K562 (cell line): ENCODE measurements at regions not wholly inside any gene's neighbourhood (a gene's known extent, or its start where the extent isn't known, plus 50 kb on each side); places are given as distances from the start of the nearest gene placed in this dataset.

ENCODE experiments used
- ATAC-seq: fragments of 200-7000 bp; cut with Tn5 transposase; 3 replicates; pipeline ENCODE4 v1.9.1; 2020; ENCODE audit warnings: moderate library complexity
- BruUV-seq: library from RNA; stranded (reverse); fragments of 400-500 nt; replicated peaks from 2 replicates; lab custom pipeline; 2021; lab: Mats Ljungman, UMichigan
- CTCF ChIA-PET: fragments of 300-600 bp; formaldehyde crosslinking; extraction: SDS; loops from one replicate; lab custom pipeline; 2021; ENCODE audit warnings: low intra/inter-chr PET ratio; lab: Yijun Ruan, JAX
- POLR2A ChIA-PET: fragments of 300-600, 350-650 bp; sonication (Branson Sonifier 250); formaldehyde crosslinking; extraction: SDS; loops from one replicate; lab custom pipeline; 2021; ENCODE audit warnings: antibody characterized with exemption, inconsistent platforms; lab: Yijun Ruan, JAX
- DNase-seq, 4 experiments: peaks; one replicate each; pipeline versions ENCODE4 v3.0.0 to v3.0.0-alpha.2; 2011 to 2018; ENCODE audit warnings: low spot score in 3 of 4, mixed read lengths in 3 of 4; ENCODE audit errors: extremely low read depth in 1 of 4
- FAIRE-seq: peaks from 2 replicates; lab custom pipeline; 2011; peaks lifted over from hg19 to GRCh38; lab: Jason Lieb, UNC
- H2AFZ ChIP-seq: 2 replicates; pipeline ENCODE4 v1.6.0; 2011; ENCODE audit warnings: low read depth, low read length, control low read depth, inconsistent platforms
- H3K27ac ChIP-seq: fragments of 200-600 bp; 3 replicates; pipeline ENCODE4 v1.8.0; 2011; ENCODE audit warnings: low read depth, mild to moderate bottlenecking, control low read depth, inconsistent platforms, low read length, moderate library complexity, mixed read lengths; ENCODE audit errors: extremely low read depth
- H3K27me3 ChIP-seq, 2 experiments: fragments of 300-600 bp in 1 of 2; 2 replicates in 1 of 2; 3 replicates in 1 of 2; pipeline versions ENCODE4 v1.6.0 to v1.8.0; 2011; ENCODE audit warnings: inconsistent platforms in 2 of 2, low read length in 2 of 2, mild to moderate bottlenecking in 1 of 2, mixed read lengths in 1 of 2, moderate library complexity in 1 of 2; ENCODE audit not compliant: control insufficient read depth in 2 of 2, insufficient read depth in 2 of 2
- H3K36me3 ChIP-seq: fragments of 300-600 bp; 3 replicates; pipeline ENCODE4 v1.8.0; 2011; ENCODE audit warnings: mild to moderate bottlenecking, low read length, inconsistent platforms; ENCODE audit not compliant: control insufficient read depth, insufficient read depth
- H3K4me1 ChIP-seq, 2 experiments: fragments of 200-600 bp in 1 of 2; replicated peaks in 1 of 2; 2 replicates in 1 of 2; 3 replicates in 1 of 2; pipeline versions ENCODE4 v1.5.1 to v1.8.0; 2011; ENCODE audit warnings: inconsistent platforms in 2 of 2, low read length in 2 of 2, mild to moderate bottlenecking in 1 of 2, mixed read lengths in 1 of 2, moderate library complexity in 1 of 2; ENCODE audit not compliant: control insufficient read depth in 2 of 2, insufficient read depth in 2 of 2
- H3K4me2 ChIP-seq: 2 replicates; pipeline ENCODE4 v1.6.1; 2011; ENCODE audit warnings: low read length, control low read depth, inconsistent platforms, mixed read lengths; ENCODE audit not compliant: insufficient read depth
- H3K4me3 ChIP-seq: fragments of 200-600 bp; sonication (generic), shearing (Covaris generic); 2 replicates; pipeline ENCODE4 v1.5.1; 2016; ENCODE audit warnings: control low read depth, inconsistent platforms
- H3K79me2 ChIP-seq: fragments of 200-600 bp; 3 replicates; pipeline ENCODE4 v1.8.0; 2011; ENCODE audit warnings: low read length, inconsistent platforms; ENCODE audit not compliant: control insufficient read depth, insufficient read depth
- H3K9ac ChIP-seq, 2 experiments: 2 replicates each; pipeline versions ENCODE4 v1.6.0 to v1.6.1; 2011; ENCODE audit warnings: low read depth in 2 of 2, low read length in 2 of 2, control low read depth in 1 of 2, inconsistent platforms in 1 of 2, mild to moderate bottlenecking in 1 of 2, mixed read lengths in 1 of 2; ENCODE audit not compliant: insufficient read depth in 1 of 2
- H3K9me1 ChIP-seq: one replicate; pipeline ENCODE4 v1.6.0; 2011; ENCODE audit warnings: inconsistent platforms, mild to moderate bottlenecking, low read length, moderate library complexity; ENCODE audit not compliant: control insufficient read depth, insufficient read depth
- H3K9me3 ChIP-seq: replicated peaks from 2 replicates; pipeline ENCODE4 v1.5.1; 2011; ENCODE audit warnings: low read depth, low read length, inconsistent platforms; ENCODE audit not compliant: control insufficient read depth, insufficient read depth
- H4K20me1 ChIP-seq: replicated peaks from 2 replicates; pipeline ENCODE4 v1.6.1; 2011; ENCODE audit warnings: low read length, inconsistent platforms, mixed read lengths; ENCODE audit not compliant: control insufficient read depth, insufficient read depth
- FOXM1 ChIP-seq, 2 experiments: fragments of 450-650 bp in 1 of 2; sonication (generic) in 1 of 2; formaldehyde crosslinking in 1 of 2; IDR thresholded peaks; 2 replicates each; pipeline versions ENCODE4 v1.6.1 to v1.9.0; 2017 to 2022; ENCODE audit warnings: low read depth in 2 of 2, mild to moderate bottlenecking in 2 of 2, missing genetic modification reagents in 1 of 2, moderate library complexity in 1 of 2
- GABPB1 ChIP-seq: sonication (generic); formaldehyde crosslinking; IDR thresholded peaks from 2 replicates; pipeline ENCODE4 v1.8.0; 2022; ENCODE audit warnings: mild to moderate bottlenecking, missing genetic modification reagents
- HMBOX1 ChIP-seq: sonication (generic); IDR thresholded peaks from 2 replicates; pipeline ENCODE4 v1.6.1; 2016
- KLF16 ChIP-seq: IDR thresholded peaks from 2 replicates; pipeline ENCODE4 v1.6.1; 2016; ENCODE audit warnings: antibody characterized with exemption
- NR2C2 ChIP-seq, 2 experiments: fragments of 200-800 bp in 1 of 2; sonication (Bioruptor generic) in 1 of 2; sonication (generic) in 1 of 2; formaldehyde crosslinking in 1 of 2; IDR thresholded peaks; 2 replicates each; pipeline versions ENCODE4 v1.6.1 to v1.8.0; 2016 to 2022; ENCODE audit warnings: mild to moderate bottlenecking in 1 of 2, missing compliant biosample characterization in 1 of 2, missing genetic modification characterization in 1 of 2, missing genetic modification reagents in 1 of 2
- PTTG1 ChIP-seq: fragments of 450-650 bp; IDR thresholded peaks from 2 replicates; pipeline ENCODE4 v1.6.1; 2016; ENCODE audit warnings: low read depth, mild to moderate bottlenecking, missing genetic modification characterization, missing compliant biosample characterization
- RREB1 ChIP-seq: fragments of 250-450 bp; sonication (Bioruptor Pico); IDR thresholded peaks from 2 replicates; pipeline ENCODE4 v1.4.0; 2020
- SMAD3 ChIP-seq: fragments of 450-650 bp; formaldehyde crosslinking; conservative IDR thresholded peaks from 2 replicates; pipeline ENCODE4 v1.4.0; 2020; ENCODE audit warnings: mild to moderate bottlenecking
- SMARCC2 ChIP-seq: fragments of 450-650 bp; IDR thresholded peaks from 2 replicates; pipeline ENCODE4 v1.6.1; 2017; ENCODE audit warnings: antibody characterized with exemption, moderate library complexity, mild to moderate bottlenecking, low read depth
- ZC3H8 ChIP-seq: fragments of 450-650 bp; IDR thresholded peaks from 2 replicates; pipeline ENCODE4 v1.6.1; 2017
- WGBS: fragments of 100-300 bp; shearing (Covaris generic); methylation state at CpG from one replicate; pipeline ENCODE4 v1.1.6; 2016; ENCODE audit warnings: low coverage, mixed read lengths; ENCODE audit not compliant: insufficient coverage; ENCODE audit errors: missing lambda C conversion rate; 5-methylcytosine and 5-hydroxymethylcytosine counted together
- in situ Hi-C: fragments of 300-500 bp; cut with MboI; formaldehyde crosslinking; loops from 4 replicates; pipeline ENCODE4 v1.15.0; 2018; ENCODE audit warnings: inconsistent platforms, mixed read lengths
- intact Hi-C: fragments of 100-400 bp; cut with micrococcal nuclease; formaldehyde crosslinking; loops from 2 replicates; pipeline ENCODE4 v1.14.2; 2022

GRCh38 chr20:39458452-39458851 lies 496.3 kb downstream of the DHX35 start:
- CTCF ChIA-PET = no interaction called here
- H3K36me3 ChIP-seq = no peaks in the 10 kb centered on the region
- no peak overlapping the region for H2AFZ ChIP-seq
- no peaks in the 10 kb centered on the region for H3K27me3 ChIP-seq
- in situ Hi-C loops (no loop called here), intact Hi-C loops (no loop called here)
- H3K79me2 ChIP-seq = no peaks in the 10 kb centered on the region
- no peaks in the 10 kb centered on the region; the same call in 1 of the 2 replicates for H3K9me3 ChIP-seq
- no peak overlapping the region for H3K9ac ChIP-seq
- no peaks in the 10 kb centered on the region for H3K4me1 ChIP-seq
- H3K9me1 ChIP-seq = no peaks in the 10 kb centered on the region
- no peak for DNase-seq
- H3K4me2 ChIP-seq = no peak overlapping the region
- TF ChIP-seq SMARCC2 (no peak), NR2C2 (CRISPR knock-in tag; IDR thresholded peaks at IDR 0.05) (no peak), NR2C2 (tag; IDR thresholded peaks at IDR 0.05) (no peak)
- no peak overlapping the region for H3K4me3 ChIP-seq
- POLR2A ChIA-PET = no interaction called here
- no peak for FAIRE-seq
- ATAC-seq = no peak
- H3K27ac ChIP-seq = no peak overlapping the region
- 0% methylated on average over 1 of the region's 1 CpG for WGBS
- BruUV-seq = no TSS peak
- H4K20me1 ChIP-seq = no peaks in the 10 kb centered on the region

- in situ Hi-C loops = no loop called here
- BruUV-seq = no TSS peak
- no peak overlapping the region for H3K4me3 ChIP-seq
- WGBS = 3% methylated on average over 6 of the region's 6 CpGs
- H3K27ac ChIP-seq = no peak overlapping the region
- no peak for FAIRE-seq
- POLR2A ChIA-PET = no interaction called here
- H3K9me1 ChIP-seq = no peaks in the 10 kb centered on the region
- no peak overlapping the region for H3K9ac ChIP-seq
- no peak overlapping the region for H2AFZ ChIP-seq
- no peak for ATAC-seq
- intact Hi-C loops = no loop called here
- H4K20me1 ChIP-seq = no peaks in the 10 kb centered on the region
- no peaks in the 10 kb centered on the region for H3K27me3 ChIP-seq
- H3K79me2 ChIP-seq = no peaks in the 10 kb centered on the region
- no peaks in the 10 kb centered on the region for H3K36me3 ChIP-seq
- no peak for DNase-seq
- H3K4me1 ChIP-seq = no peaks in the 10 kb centered on the region
- no peak overlapping the region for H3K4me2 ChIP-seq
- CTCF ChIA-PET = no interaction called here
- H3K9me3 ChIP-seq = peaks cover 1% of the 10 kb centered on the region
- no peak for TF ChIP-seq ZC3H8
- TF ChIP-seq SMAD3 (CRISPR knock-in tag) = no peak
- TF ChIP-seq RREB1 (CRISPR knock-in tag) = no peak
- no peak for TF ChIP-seq FOXM1 (IDR thresholded peaks at IDR 0.05; ENCODE audit: low read depth)
- TF ChIP-seq FOXM1 (CRISPR knock-in tag; IDR thresholded peaks at IDR 0.05; ENCODE audit: low read depth) = no peak
- no peak for TF ChIP-seq HMBOX1
- TF ChIP-seq KLF16 = no peak
- no peak for TF ChIP-seq PTTG1 (tag)
- TF ChIP-seq GABPB1 (CRISPR knock-in tag) = no peak
Measured at GRCh38 chr20:39453890-39454289, 491.7 kb downstream of the DHX35 start.
